Astrocyte (in vitro differentiated cells and primary cell): ENCODE measurements at regions not wholly inside any gene's neighbourhood (a gene's known extent, or its start where the extent isn't known, plus 50 kb on each side); places are given as distances from the start of the nearest gene placed in this dataset.

Experiments used
- CTCF ChIP-seq: IDR thresholded peaks from 2 replicates; pipeline ENCODE4 v1.5.1; 2011; ENCODE audit warnings: low read depth, mild to moderate bottlenecking, inconsistent platforms, low read length, moderate library complexity; ENCODE audit not compliant: insufficient read depth
- EZH2 ChIP-seq: IDR thresholded peaks from 2 replicates; pipeline ENCODE4 v1.6.1; 2012; ENCODE audit warnings: mild to moderate bottlenecking, low read length, inconsistent platforms; ENCODE audit not compliant: insufficient read depth

GRCh38 chr9:106287731-106288130 lies 575.2 kb upstream of the ZNF462 start:
- no peak for TF ChIP-seq CTCF
- no peak for TF ChIP-seq EZH2
